ENCODE measurements at regions not wholly inside any gene's neighbourhood (a gene's known extent, or its start where the extent isn't known, plus 50 kb on each side); places are given as distances from the start of the nearest gene placed in this dataset.

DNA sequence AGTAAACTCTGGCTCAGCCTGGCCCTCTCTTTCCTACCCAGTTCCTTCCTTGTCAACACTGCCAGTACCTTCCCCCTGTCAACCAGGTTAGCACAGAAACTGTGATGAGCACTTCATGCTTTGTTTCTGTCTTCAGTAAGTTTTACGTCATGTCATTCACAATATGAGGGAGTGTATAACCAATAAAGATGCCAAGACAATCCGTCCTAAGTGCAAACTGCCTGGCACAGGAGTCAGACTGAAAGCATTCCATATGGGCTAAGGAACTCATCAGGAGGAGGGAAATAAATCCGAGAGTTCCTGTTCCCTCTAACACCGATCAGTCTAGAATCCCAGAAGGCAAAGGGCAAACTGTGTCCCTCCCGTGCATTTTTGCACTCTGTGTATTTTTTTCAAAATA is 507.2 kb downstream of the CMPK2 start:
- no peak overlapping the region for H3K9ac ChIP-seq (ENCODE audit: low read depth, low read length)
- no peak overlapping the region for H3K27ac ChIP-seq (ENCODE audit: low read length)
- no peaks in the 10 kb centered on the region for H3K9me3 ChIP-seq (ENCODE audit: insufficient read depth, low read length, severe bottlenecking)
- no peaks in the 10 kb centered on the region for H3K4me1 ChIP-seq (ENCODE audit: insufficient read depth, low read length)
- H3K4me3 ChIP-seq (ENCODE audit: low read depth in 1 of 2, low read length in 2 of 2) = no peak overlapping the region
- ATAC-seq (ENCODE audit: insufficient read depth, low read depth) (no peak), DNase-seq (no peak)
- H3K4me2 ChIP-seq (ENCODE audit: insufficient read depth, low read length) = no peak overlapping the region
- no peak for TF ChIP-seq EZH2 (IDR thresholded peaks at IDR 0.05; ENCODE audit: borderline replicate concordance, low read depth, low read length, severe bottlenecking)
- TF ChIP-seq, protein P1, sequence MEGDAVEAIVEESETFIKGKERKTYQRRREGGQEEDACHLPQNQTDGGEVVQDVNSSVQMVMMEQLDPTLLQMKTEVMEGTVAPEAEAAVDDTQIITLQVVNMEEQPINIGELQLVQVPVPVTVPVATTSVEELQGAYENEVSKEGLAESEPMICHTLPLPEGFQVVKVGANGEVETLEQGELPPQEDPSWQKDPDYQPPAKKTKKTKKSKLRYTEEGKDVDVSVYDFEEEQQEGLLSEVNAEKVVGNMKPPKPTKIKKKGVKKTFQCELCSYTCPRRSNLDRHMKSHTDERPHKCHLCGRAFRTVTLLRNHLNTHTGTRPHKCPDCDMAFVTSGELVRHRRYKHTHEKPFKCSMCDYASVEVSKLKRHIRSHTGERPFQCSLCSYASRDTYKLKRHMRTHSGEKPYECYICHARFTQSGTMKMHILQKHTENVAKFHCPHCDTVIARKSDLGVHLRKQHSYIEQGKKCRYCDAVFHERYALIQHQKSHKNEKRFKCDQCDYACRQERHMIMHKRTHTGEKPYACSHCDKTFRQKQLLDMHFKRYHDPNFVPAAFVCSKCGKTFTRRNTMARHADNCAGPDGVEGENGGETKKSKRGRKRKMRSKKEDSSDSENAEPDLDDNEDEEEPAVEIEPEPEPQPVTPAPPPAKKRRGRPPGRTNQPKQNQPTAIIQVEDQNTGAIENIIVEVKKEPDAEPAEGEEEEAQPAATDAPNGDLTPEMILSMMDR (IDR thresholded peaks at IDR 0.05; ENCODE audit: borderline replicate concordance, extremely low read depth, low read length, poor library complexity, severe bottlenecking) = no peak
- H3K27me3 ChIP-seq (ENCODE audit: insufficient read depth, low read length, poor library complexity) = no peaks in the 10 kb centered on the region
- no peaks in the 10 kb centered on the region for H4K20me1 ChIP-seq (ENCODE audit: insufficient read depth, low read length)
- no peaks in the 10 kb centered on the region for H3K79me2 ChIP-seq (ENCODE audit: insufficient read depth, low read length)
- no peak overlapping the region for H2AFZ ChIP-seq (ENCODE audit: low read depth, low read length)
- H3K36me3 ChIP-seq (ENCODE audit: insufficient read depth, low read length) = no peaks in the 10 kb centered on the region

- no peak for ATAC-seq (ENCODE audit: insufficient read depth, low read depth)
- H3K4me2 ChIP-seq (ENCODE audit: insufficient read depth, low read length) = no peak overlapping the region
- no peaks in the 10 kb centered on the region for H3K79me2 ChIP-seq (ENCODE audit: insufficient read depth, low read length)
- H3K9ac ChIP-seq (ENCODE audit: low read depth, low read length) = no peak overlapping the region
- no peaks in the 10 kb centered on the region for H4K20me1 ChIP-seq (ENCODE audit: insufficient read depth, low read length)
- H3K4me3 ChIP-seq (ENCODE audit: low read depth in 1 of 2, low read length in 2 of 2) = no peak overlapping the region
- TF ChIP-seq, protein P1 (IDR thresholded peaks at IDR 0.05; ENCODE audit: borderline replicate concordance, extremely low read depth, low read length, poor library complexity, severe bottlenecking) = no peak
- TF ChIP-seq EZH2 (IDR thresholded peaks at IDR 0.05; ENCODE audit: borderline replicate concordance, low read depth, low read length, severe bottlenecking) = no peak
- H3K36me3 ChIP-seq (ENCODE audit: insufficient read depth, low read length) = no peaks in the 10 kb centered on the region
- DNase-seq = no peak
- H3K4me1 ChIP-seq (ENCODE audit: insufficient read depth, low read length) = no peaks in the 10 kb centered on the region
- H2AFZ ChIP-seq (ENCODE audit: low read depth, low read length) = no peak overlapping the region
- H3K27ac ChIP-seq (ENCODE audit: low read length) = no peak overlapping the region
- no peaks in the 10 kb centered on the region for H3K27me3 ChIP-seq (ENCODE audit: insufficient read depth, low read length, poor library complexity)
- no peaks in the 10 kb centered on the region for H3K9me3 ChIP-seq (ENCODE audit: insufficient read depth, low read length, severe bottlenecking)
Observed at GRCh38 chr2:6358985-6359384, 506.7 kb downstream of the CMPK2 start.

DNA sequence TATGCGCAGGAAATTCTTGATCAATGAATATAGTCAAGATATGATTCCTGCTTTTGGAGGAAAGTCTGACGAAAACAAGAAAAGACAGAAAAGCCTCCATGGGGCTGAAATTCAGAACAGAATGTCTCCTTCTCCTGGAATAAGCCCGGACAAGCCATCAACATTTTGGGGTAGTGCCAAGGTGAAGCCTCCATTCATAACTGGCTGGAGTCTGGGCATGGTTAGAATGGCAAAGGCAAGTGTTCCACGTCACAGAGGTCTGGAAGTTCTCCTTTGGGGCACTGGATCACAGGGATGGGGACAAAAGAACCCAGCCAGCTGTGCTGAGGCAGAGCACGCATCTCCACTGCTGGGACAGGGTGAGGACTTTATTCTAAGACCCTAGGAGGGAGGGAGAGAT is 505.7 kb downstream of the CMPK2 start:
- ATAC-seq (ENCODE audit: insufficient read depth, low read depth) (no peak), DNase-seq (no peak)
- H3K4me2 ChIP-seq (ENCODE audit: insufficient read depth, low read length) = no peak overlapping the region
- no peaks in the 10 kb centered on the region for H3K9me3 ChIP-seq (ENCODE audit: insufficient read depth, low read length, severe bottlenecking)
- no peak overlapping the region for H2AFZ ChIP-seq (ENCODE audit: low read depth, low read length)
- no peaks in the 10 kb centered on the region for H3K4me1 ChIP-seq (ENCODE audit: insufficient read depth, low read length)
- H3K27me3 ChIP-seq (ENCODE audit: insufficient read depth, low read length, poor library complexity) = no peaks in the 10 kb centered on the region
- TF ChIP-seq, protein P1 (IDR thresholded peaks at IDR 0.05; ENCODE audit: borderline replicate concordance, extremely low read depth, low read length, poor library complexity, severe bottlenecking) = no peak
- TF ChIP-seq EZH2 (IDR thresholded peaks at IDR 0.05; ENCODE audit: borderline replicate concordance, low read depth, low read length, severe bottlenecking) = no peak
- no peaks in the 10 kb centered on the region for H4K20me1 ChIP-seq (ENCODE audit: insufficient read depth, low read length)
- H3K27ac ChIP-seq (ENCODE audit: low read length) = no peak overlapping the region
- H3K4me3 ChIP-seq (ENCODE audit: low read depth in 1 of 2, low read length in 2 of 2) = no peak overlapping the region
- H3K36me3 ChIP-seq (ENCODE audit: insufficient read depth, low read length) = no peaks in the 10 kb centered on the region
- no peak overlapping the region for H3K9ac ChIP-seq (ENCODE audit: low read depth, low read length)
- no peaks in the 10 kb centered on the region for H3K79me2 ChIP-seq (ENCODE audit: insufficient read depth, low read length)
